Mesenchymal stem cell (in vitro differentiated cells and primary cell): ENCODE measurements at regions not wholly inside any gene's neighbourhood (a gene's known extent, or its start where the extent isn't known, plus 50 kb on each side); places are given as distances from the start of the nearest gene placed in this dataset.

Experiments used
- DNase-seq: peaks from one replicate; pipeline ENCODE4 v3.0.0-alpha.2; 2013
- H2AFZ ChIP-seq: one replicate; pipeline ENCODE4 v1.6.1; 2013; ENCODE audit warnings: low read depth, mild to moderate bottlenecking, control low read depth, inconsistent platforms, low read length, moderate library complexity
- H2AK5ac ChIP-seq: 2 replicates; pipeline ENCODE4 v1.6.1; 2013; ENCODE audit warnings: low read length, moderate library complexity, mild to moderate bottlenecking, inconsistent platforms; ENCODE audit not compliant: severe bottlenecking
- H2BK120ac ChIP-seq: one replicate; pipeline ENCODE4 v1.6.1; 2013; ENCODE audit warnings: low read depth, mild to moderate bottlenecking, inconsistent platforms, low read length, moderate library complexity
- H2BK12ac ChIP-seq, 2 experiments: one replicate each; pipeline ENCODE4 v1.6.1; 2013; ENCODE audit warnings: inconsistent platforms in 2 of 2, low read length in 2 of 2, mild to moderate bottlenecking in 2 of 2, moderate library complexity in 2 of 2, control low read depth in 1 of 2
- H2BK15ac ChIP-seq: one replicate; pipeline ENCODE4 v1.6.1; 2013; ENCODE audit warnings: mild to moderate bottlenecking, low read depth, inconsistent platforms; ENCODE audit not compliant: poor library complexity, severe bottlenecking
- H2BK5ac ChIP-seq: 2 replicates; pipeline ENCODE4 v1.6.1; 2013; ENCODE audit warnings: low read depth, mild to moderate bottlenecking, low read length, control low read depth, inconsistent platforms; ENCODE audit not compliant: poor library complexity, severe bottlenecking
- H3K14ac ChIP-seq, 2 experiments: one replicate each; pipeline ENCODE4 v1.6.1; 2013; ENCODE audit warnings: inconsistent platforms in 2 of 2, low read length in 2 of 2, control low read depth in 1 of 2, mild to moderate bottlenecking in 1 of 2, moderate library complexity in 1 of 2
- H3K18ac ChIP-seq, 2 experiments: one replicate each; pipeline ENCODE4 v1.6.1; 2013; ENCODE audit warnings: inconsistent platforms in 2 of 2, low read length in 2 of 2, control low read depth in 1 of 2, low read depth in 1 of 2, mild to moderate bottlenecking in 1 of 2
- H3K23ac ChIP-seq, 2 experiments: one replicate each; pipeline ENCODE4 v1.6.1; 2013; ENCODE audit warnings: inconsistent platforms in 2 of 2, low read length in 2 of 2, mild to moderate bottlenecking in 2 of 2, moderate library complexity in 2 of 2, control low read depth in 1 of 2
- H3K27ac ChIP-seq: 2 replicates; pipeline ENCODE4 v1.5.1; 2013; ENCODE audit warnings: mild to moderate bottlenecking, moderate library complexity, low read length, control low read depth, inconsistent platforms; ENCODE audit not compliant: poor library complexity, severe bottlenecking
- H3K27me3 ChIP-seq, 2 experiments: 2 replicates each; pipeline versions ENCODE4 v1.6.1 to v1.7.0; 2013; ENCODE audit warnings: low read length in 2 of 2, mild to moderate bottlenecking in 2 of 2, moderate library complexity in 2 of 2, control low read depth in 1 of 2, inconsistent platforms in 1 of 2; ENCODE audit not compliant: control insufficient read depth in 1 of 2, insufficient read depth in 1 of 2
- H3K36me3 ChIP-seq, 2 experiments: 2 replicates each; pipeline versions ENCODE4 v1.6.1 to v1.7.0; 2013; ENCODE audit warnings: low read length in 2 of 2, control low read depth in 1 of 2, inconsistent platforms in 1 of 2, low read depth in 1 of 2, mild to moderate bottlenecking in 1 of 2; ENCODE audit not compliant: insufficient read depth in 2 of 2, control insufficient read depth in 1 of 2
- H3K4ac ChIP-seq, 2 experiments: one replicate each; pipeline ENCODE4 v1.6.1; 2013; ENCODE audit warnings: inconsistent platforms in 2 of 2, low read length in 2 of 2, mild to moderate bottlenecking in 2 of 2, moderate library complexity in 2 of 2, control low read depth in 1 of 2, low read depth in 1 of 2
- H3K4me1 ChIP-seq: 2 replicates; pipeline ENCODE4 v1.6.1; 2013; ENCODE audit warnings: low read depth, low read length, control low read depth; ENCODE audit not compliant: control insufficient read depth, insufficient read depth
- H3K4me2 ChIP-seq: 2 replicates; pipeline ENCODE4 v1.6.1; 2013; ENCODE audit warnings: low read length, mild to moderate bottlenecking, inconsistent platforms; ENCODE audit not compliant: poor library complexity, severe bottlenecking
- H3K4me3 ChIP-seq, 2 experiments: 2 replicates each; pipeline versions ENCODE4 v1.5.1 to v1.7.0; 2013; ENCODE audit warnings: low read length in 2 of 2, mild to moderate bottlenecking in 2 of 2, control low read depth in 1 of 2, low read depth in 1 of 2; ENCODE audit not compliant: insufficient read depth in 1 of 2
- H3K79me1 ChIP-seq: replicated peaks from 2 replicates; pipeline ENCODE4 v1.6.1; 2013; ENCODE audit warnings: mild to moderate bottlenecking, control low read depth, low read length, inconsistent platforms; ENCODE audit not compliant: poor library complexity, severe bottlenecking
- H3K9ac ChIP-seq: 2 replicates; pipeline ENCODE4 v1.7.0; 2013; ENCODE audit warnings: mild to moderate bottlenecking, low read length, moderate library complexity
- H3K9me3 ChIP-seq: 2 replicates; pipeline ENCODE4 v1.7.0; 2013; ENCODE audit warnings: mild to moderate bottlenecking, low read length; ENCODE audit not compliant: control insufficient read depth
- H4K8ac ChIP-seq: one replicate; pipeline ENCODE4 v1.6.1; 2013; ENCODE audit warnings: inconsistent platforms, mild to moderate bottlenecking, low read length, moderate library complexity
- H4K91ac ChIP-seq: one replicate; pipeline ENCODE4 v1.6.1; 2013; ENCODE audit warnings: mild to moderate bottlenecking, low read length, inconsistent platforms
- WGBS: methylation state at CpG from one replicate; pipeline ENCODE4 v1.1.7; 2013; ENCODE audit warnings: mixed read lengths; 5-methylcytosine and 5-hydroxymethylcytosine counted together

DNA sequence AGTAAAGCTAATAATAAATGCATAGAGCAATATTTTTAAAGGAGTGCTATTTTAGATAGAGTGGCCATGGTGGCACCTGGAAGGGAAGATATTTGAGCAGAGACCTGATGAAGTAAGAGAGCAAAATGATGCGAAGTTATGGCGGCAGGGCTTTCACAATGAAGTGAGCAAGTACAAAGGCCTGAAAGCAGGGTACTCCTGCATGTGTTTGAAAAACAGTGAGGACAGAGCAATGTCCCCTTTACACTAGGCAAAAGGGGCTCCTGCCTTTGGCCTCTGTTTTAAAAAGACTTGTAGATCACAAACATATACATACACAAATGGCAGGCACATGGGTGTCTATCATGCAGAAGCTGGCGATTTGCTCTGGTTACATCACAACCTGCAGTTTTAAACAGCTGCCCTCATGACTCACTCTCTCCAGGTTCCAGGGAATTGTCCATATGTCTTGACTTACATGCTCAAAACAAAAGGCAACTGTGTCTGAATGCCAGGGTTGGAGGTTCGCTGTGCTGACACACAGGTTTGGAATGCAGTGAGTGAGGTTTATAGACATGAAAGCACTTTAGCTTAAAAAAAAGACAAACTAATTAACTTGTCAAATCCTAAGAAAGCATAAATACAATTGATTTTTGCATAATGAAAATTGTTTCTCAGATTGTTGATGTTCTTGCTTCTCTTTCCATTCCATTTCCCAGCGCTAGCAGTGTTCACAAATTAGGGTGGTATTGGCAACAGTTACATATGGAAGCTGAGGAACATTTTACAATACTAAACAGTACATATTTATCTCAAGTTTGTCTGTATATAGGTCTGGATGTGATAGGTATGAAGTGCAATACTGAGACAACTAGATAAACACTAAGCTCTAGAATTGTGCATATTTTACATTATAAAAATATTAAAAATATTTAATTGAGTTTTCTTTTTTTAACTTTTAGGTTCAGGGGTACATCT lies 313.9 kb downstream of the BARHL2 start:
- no peak overlapping the region for H3K18ac ChIP-seq
- 66% methylated on average over 3 of the region's 5 CpGs for WGBS
- peak; percentile 88 for DNase-seq
- H3K27me3 ChIP-seq = no peaks in the 10 kb centered on the region
- peak overlapping the region; percentile 56 for H3K27ac ChIP-seq
- H4K8ac ChIP-seq = no peak overlapping the region
- H3K4ac ChIP-seq = no peak overlapping the region
- H4K91ac ChIP-seq = no peak overlapping the region
- H3K9me3 ChIP-seq = peaks cover 3% of the 10 kb centered on the region
- H2AK5ac ChIP-seq = peak overlapping the region; percentile 13
- no peak overlapping the region for H2BK120ac ChIP-seq
- peak overlapping the region in 1 of 2 experiments; percentile 33 for H2BK12ac ChIP-seq
- H3K36me3 ChIP-seq = no peaks in the 10 kb centered on the region
- no peak overlapping the region for H2AFZ ChIP-seq
- H3K9ac ChIP-seq = no peak overlapping the region
- H2BK15ac ChIP-seq = no peak overlapping the region
- H3K23ac ChIP-seq = no peak overlapping the region
- no peak overlapping the region for H3K4me2 ChIP-seq
- peaks cover 2% of the 10 kb centered on the region for H3K4me1 ChIP-seq
- no peak overlapping the region for H2BK5ac ChIP-seq
- no peaks in the 10 kb centered on the region for H3K79me1 ChIP-seq
- H3K14ac ChIP-seq = no peak overlapping the region
- no peak overlapping the region for H3K4me3 ChIP-seq

DNA sequence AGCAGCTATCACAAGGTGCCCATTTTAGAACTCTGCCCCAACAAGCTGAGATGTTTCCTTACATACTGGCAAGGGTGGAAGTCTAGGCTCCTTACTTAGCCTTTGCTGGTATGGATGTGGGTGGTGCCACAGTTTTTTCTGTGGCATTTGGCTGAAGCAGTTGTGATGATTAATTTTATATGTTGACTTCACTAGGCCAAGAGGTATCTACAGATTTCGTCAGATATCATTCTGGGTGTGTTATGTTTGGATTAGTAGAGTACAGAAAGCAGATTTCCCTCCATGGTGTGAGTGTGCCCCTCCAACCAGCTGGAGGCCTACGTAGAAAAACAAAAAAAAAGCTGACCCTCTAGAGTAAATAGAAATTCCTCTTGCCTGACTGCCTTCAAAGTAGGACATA lies 317.0 kb downstream of the BARHL2 start:
- 50% methylated on average over 1 of the region's 2 CpGs for WGBS
- H3K14ac ChIP-seq = no peak overlapping the region
- no peaks in the 10 kb centered on the region for H3K36me3 ChIP-seq

DNA sequence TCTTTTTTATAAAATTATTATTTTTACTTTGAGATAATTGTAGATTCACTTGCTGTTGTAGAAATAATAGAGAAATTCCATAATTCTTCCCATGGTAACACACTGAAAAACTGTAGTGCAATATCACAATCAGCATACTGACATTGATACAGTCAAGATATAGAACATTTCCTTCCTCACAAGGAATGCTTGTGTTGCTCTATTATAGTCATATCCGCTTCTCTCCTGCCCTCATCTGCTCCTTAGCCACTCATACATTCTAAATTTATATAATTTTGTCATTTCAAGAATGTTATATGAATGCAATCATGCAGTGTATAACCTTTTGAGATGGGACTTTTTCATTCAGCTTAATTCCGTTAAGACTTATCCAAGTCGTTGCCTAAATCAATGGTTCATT lies 320.2 kb downstream of the BARHL2 start:
- Histone ChIP-seq H2BK5ac (no peak overlapping the region), H3K23ac (no peak overlapping the region), H3K4me2 (no peak overlapping the region), H3K14ac (no peak overlapping the region), H3K4ac (no peak overlapping the region), H2AFZ (no peak overlapping the region), H2BK120ac (no peak overlapping the region), H2AK5ac (no peak overlapping the region), H3K18ac (no peak overlapping the region), H4K91ac (no peak overlapping the region), H3K9ac (no peak overlapping the region), H2BK12ac (no peak overlapping the region), H4K8ac (no peak overlapping the region), H3K36me3 (no peaks in the 10 kb centered on the region), H3K27ac (no peak overlapping the region), H3K9me3 (no peaks in the 10 kb centered on the region), H3K4me1 (no peaks in the 10 kb centered on the region), H2BK15ac (no peak overlapping the region), H3K79me1 (no peaks in the 10 kb centered on the region), H3K4me3 (no peak overlapping the region), H3K27me3 (no peaks in the 10 kb centered on the region)
- no peak for DNase-seq
- WGBS = 100% methylated on average over 1 of the region's 3 CpGs

More for the DNA sequence above, 317.0 kb downstream of the BARHL2 start:
- H3K4me2 ChIP-seq = no peak overlapping the region
- no peak overlapping the region for H3K18ac ChIP-seq
- H3K27me3 ChIP-seq = no peaks in the 10 kb centered on the region
- H2BK15ac ChIP-seq = no peak overlapping the region
- H3K4me1 ChIP-seq = peaks cover 2% of the 10 kb centered on the region
- peak; percentile 23 for DNase-seq
- H3K9me3 ChIP-seq = no peaks in the 10 kb centered on the region
- H3K4me3 ChIP-seq = no peak overlapping the region
- no peak overlapping the region for H3K4ac ChIP-seq
- H3K23ac ChIP-seq = no peak overlapping the region
- no peak overlapping the region for H4K8ac ChIP-seq
- no peak overlapping the region for H2BK120ac ChIP-seq
- no peak overlapping the region for H2AFZ ChIP-seq
- no peak overlapping the region for H3K9ac ChIP-seq
- H3K27ac ChIP-seq = no peak overlapping the region
- H3K79me1 ChIP-seq = no peaks in the 10 kb centered on the region
- H2AK5ac ChIP-seq = no peak overlapping the region
- no peak overlapping the region for H4K91ac ChIP-seq
- no peak overlapping the region for H2BK12ac ChIP-seq
- no peak overlapping the region for H2BK5ac ChIP-seq

GRCh38 chr1:90394247-90394646 lies 322.9 kb downstream of the BARHL2 start:
- H2AK5ac ChIP-seq = no peak overlapping the region
- no peak overlapping the region for H3K4me2 ChIP-seq
- H3K36me3 ChIP-seq = no peaks in the 10 kb centered on the region
- no peak for DNase-seq
- H4K91ac ChIP-seq = no peak overlapping the region
- H3K23ac ChIP-seq = no peak overlapping the region
- no peak overlapping the region for H2BK15ac ChIP-seq
- no peaks in the 10 kb centered on the region for H3K9me3 ChIP-seq
- no peak overlapping the region for H2BK5ac ChIP-seq
- H3K79me1 ChIP-seq = no peaks in the 10 kb centered on the region
- no peaks in the 10 kb centered on the region for H3K27me3 ChIP-seq
- H3K9ac ChIP-seq = no peak overlapping the region
- no peak overlapping the region for H3K4ac ChIP-seq
- no peaks in the 10 kb centered on the region for H3K4me1 ChIP-seq
- H3K18ac ChIP-seq = no peak overlapping the region
- H3K14ac ChIP-seq = no peak overlapping the region
- 94% methylated on average over 1 of the region's 2 CpGs for WGBS
- no peak overlapping the region for H3K27ac ChIP-seq
- H2AFZ ChIP-seq = no peak overlapping the region
- no peak overlapping the region for H3K4me3 ChIP-seq
- H4K8ac ChIP-seq = no peak overlapping the region
- no peak overlapping the region for H2BK12ac ChIP-seq
- no peak overlapping the region for H2BK120ac ChIP-seq
